Hippocampal formation (tissue), 2 donors: ENCODE measurements at regions not wholly inside any gene's neighbourhood (a gene's known extent, or its start where the extent isn't known, plus 50 kb on each side); places are given as distances from the start of the nearest gene placed in this dataset.
"Not testable (repeated sequence)": the region's sequence is repeated elsewhere in the genome, so short reads cannot be mapped to it uniquely, and the experiment has no call there.

Source experiments
- DNase-seq, 2 donors: peaks; one replicate each; lab custom pipeline; 2025; lab: John Stamatoyannopoulos, UW

DNA sequence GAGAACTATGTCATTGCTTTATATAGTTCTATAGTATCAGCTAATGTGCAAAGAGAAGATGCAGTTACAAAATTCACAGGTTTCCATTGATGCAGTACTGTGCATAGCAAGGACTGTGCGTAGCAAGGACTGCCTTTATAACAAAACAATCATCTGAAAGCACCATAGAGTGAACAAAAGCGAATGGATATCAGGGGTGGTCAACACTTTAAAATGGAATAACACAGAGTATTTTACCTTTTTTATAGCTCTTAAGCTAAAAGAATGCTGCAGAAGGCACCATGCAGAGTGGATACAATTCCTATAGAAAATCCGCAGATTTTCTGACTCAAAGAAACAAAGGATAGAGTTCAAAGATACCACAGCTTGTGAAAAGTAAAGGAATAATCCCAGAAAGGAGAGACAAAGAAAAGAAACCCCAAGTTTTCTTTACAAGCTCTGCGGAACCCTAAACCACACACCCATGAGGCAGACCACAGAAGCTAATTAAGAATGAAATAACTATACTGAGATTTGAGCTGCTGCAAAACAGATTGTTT lies 229.9 kb upstream of the DTNA start:
- no peak for DNase-seq

- no peak for DNase-seq
Observed at GRCh38 chr18:34482204-34482603, 227.9 kb upstream of the DTNA start.

GRCh38 chr18:34483198-34483597 lies 226.9 kb upstream of the DTNA start:
- DNase-seq = no peak

- DNase-seq = no peak
Observed at GRCh38 chr18:34491719-34492118, 218.4 kb upstream of the DTNA start.

DNA sequence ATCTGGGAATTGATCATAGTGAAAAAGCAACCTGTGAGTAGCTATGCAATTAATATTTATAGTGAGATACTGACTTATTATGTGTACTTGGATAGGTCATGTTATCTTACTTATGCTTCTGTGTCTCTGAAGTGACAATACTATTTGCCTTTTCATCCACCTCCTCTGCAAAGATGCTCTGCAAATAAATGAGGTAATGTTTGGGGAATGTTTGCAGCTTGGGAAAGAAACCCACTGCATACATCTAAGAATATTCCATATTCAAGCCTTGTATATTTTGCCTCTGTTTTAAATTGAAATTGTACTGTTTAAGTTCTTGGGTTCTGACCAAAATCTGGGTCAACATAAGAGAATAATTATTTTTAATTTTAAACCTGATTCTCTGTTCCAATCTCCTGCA lies 217.4 kb upstream of the DTNA start:
- DNase-seq = no peak

GRCh38 chr18:34493099-34493544 lies 217.0 kb upstream of the DTNA start:
- peak; percentile 69 to 72 for DNase-seq

GRCh38 chr18:34493566-34494358 lies 216.3 kb upstream of the DTNA start:
- DNase-seq = no peak

DNA sequence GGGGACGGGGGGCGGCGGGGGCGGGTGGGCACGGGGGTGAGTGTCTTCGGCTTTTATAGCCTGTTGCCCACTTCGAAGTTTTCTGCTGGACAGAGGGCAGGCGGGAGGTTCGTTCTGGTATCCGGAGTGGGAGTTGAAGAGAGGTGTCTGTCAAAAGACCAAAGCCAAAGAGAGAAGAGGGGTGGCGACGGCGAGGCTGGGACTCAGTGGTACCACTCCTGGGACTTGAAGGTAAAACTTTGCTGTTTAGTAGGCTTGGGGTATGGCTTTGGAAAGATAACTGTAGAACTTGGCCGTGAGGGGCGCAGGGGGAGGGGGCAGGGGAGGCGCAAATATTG lies 215.8 kb upstream of the DTNA start:
- peak in 1 of 2 donors; percentile 21 for DNase-seq

DNA sequence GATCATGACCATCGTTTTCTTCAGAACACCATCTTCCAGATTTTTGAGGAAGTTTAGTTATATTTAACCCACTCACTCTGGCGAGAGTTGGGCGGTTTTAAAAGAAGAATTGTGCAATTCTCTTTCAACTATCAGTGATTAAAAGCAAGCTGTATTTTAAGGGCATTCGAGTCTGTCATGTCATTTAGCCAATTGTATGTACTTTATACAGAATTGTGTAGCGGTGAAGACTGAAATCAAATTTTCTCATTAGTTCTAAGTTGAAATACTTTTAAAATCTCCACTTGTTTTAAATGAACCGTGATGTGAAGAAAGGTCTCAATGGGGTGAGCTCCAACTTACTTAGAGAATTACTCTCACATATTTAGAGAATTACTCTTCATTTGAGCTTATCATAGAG lies 214.6 kb upstream of the DTNA start:
- DNase-seq = no peak

- no peak for DNase-seq
Observed at GRCh38 chr18:34501553-34501952, 208.5 kb upstream of the DTNA start.

GRCh38 chr18:34506198-34506597 lies 203.9 kb upstream of the DTNA start:
- no peak for DNase-seq

- no peak for DNase-seq
Observed at GRCh38 chr18:34509163-34509562, 200.9 kb upstream of the DTNA start.

- DNase-seq = no peak
Observed at GRCh38 chr18:34509879-34510586, 200.1 kb upstream of the DTNA start.

- no peak for DNase-seq
Observed at GRCh38 chr18:34510926-34511325, 199.2 kb upstream of the DTNA start.

DNA sequence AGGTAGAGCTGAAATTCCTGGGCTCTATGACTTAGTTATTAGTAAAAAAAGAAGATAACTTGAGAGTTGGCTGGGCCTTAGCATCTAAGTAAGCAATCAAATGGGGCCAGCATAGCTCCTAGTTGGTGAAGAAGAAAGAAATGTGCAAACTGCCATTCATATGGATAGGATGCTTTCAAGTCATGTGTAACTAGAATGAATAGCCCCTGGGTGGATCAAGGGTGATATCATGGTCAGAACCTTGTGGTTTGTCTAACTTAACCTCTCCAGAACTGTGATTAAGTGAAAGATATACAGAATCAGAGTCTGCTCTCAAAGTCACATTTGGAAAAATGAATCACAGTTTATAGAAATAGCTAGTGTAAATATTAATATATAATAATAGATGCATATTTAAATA lies 198.7 kb upstream of the DTNA start:
- DNase-seq = no peak

DNA sequence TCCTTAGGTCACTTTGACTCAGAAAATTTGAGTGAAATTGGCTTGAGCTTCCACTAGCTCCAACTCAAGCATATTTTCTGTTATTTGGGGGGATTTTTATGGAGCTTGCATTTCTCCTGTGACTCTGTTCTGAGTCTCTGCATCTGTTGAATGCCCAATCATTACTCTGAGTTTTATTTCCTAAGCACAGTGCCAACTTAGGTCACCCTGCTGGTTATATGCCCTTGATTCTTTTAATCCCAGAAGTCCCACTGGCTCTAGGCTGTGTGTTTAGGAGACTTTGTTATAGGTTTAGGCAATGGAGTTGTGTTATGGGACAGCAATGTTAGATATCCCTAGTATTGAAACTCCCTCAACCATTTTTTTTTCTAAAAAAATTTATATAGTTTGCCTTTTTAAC lies 198.2 kb upstream of the DTNA start:
- DNase-seq = no peak

- DNase-seq = no peak
Observed at GRCh38 chr18:34514238-34514637, 195.9 kb upstream of the DTNA start.

DNA sequence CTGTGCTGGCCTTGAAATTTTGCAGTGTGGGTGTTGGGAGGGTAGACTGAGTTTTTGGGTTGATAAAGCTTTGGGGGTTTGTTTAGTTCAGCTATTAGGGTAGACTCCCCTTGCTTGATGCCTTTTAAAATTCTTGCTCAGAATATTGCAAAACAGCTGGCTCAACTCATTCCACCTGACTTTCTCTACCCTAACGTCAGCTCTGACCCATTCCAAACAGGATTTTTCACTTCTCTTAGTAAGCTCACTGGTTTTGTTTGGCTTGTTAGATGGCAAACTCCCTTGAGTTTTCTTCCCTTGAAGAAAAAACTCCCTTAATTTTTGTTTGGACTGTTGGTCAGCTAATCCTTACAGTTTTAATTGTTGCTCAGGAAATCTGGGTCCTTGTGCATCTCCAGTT lies 195.1 kb upstream of the DTNA start:
- DNase-seq = no peak

GRCh38 chr18:34516355-34516754 lies 193.7 kb upstream of the DTNA start:
- not testable (repeated sequence) for DNase-seq

- DNase-seq = not testable (repeated sequence)
Observed at GRCh38 chr18:34516996-34517395, 193.1 kb upstream of the DTNA start.

- no peak for DNase-seq
Observed at GRCh38 chr18:34521040-34521439, 189.1 kb upstream of the DTNA start.

DNA sequence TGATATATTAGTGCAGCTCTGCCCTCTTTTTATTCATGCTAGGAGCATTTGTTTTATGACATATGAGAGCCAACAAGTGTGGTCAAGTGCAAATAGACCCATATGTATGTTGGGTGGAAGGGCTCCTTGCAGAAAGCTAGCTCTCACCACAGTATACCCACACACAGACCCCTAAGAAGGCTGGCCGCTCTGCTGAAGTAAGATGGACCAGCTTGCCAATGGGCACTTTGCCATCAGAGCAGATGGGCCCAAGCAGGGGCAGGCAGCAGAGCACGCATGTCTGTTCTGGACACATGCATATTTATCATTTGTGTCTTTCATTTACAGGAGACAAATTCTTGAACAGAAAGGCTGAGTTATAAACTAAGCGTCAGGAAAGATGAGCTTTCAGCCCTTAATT lies 187.5 kb upstream of the DTNA start:
- DNase-seq = peak in 1 of 2 donors; percentile 15

DNA sequence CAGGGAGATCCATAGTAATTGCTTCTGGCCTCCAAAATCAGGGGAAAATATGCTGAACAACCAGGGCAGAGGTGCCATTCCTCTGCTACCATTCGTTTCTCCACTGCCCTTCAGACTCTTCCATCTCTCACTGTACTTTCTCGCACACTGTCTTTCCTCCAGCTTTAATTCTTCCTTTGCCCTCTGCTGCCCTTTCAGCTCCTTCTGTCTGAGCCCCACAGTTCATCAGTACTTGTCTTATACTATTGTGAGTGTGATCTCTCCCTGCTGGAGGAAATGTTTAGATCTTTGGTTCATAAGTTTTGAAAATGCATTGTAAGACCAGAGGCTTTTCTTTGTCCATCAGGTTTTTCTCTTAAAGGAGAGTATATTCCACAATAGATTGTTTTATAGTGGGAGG lies 184.9 kb upstream of the DTNA start:
- DNase-seq = no peak
